ENCODE measurements at regions not wholly inside any gene's neighbourhood (a gene's known extent, or its start where the extent isn't known, plus 50 kb on each side); places are given as distances from the start of the nearest gene placed in this dataset.

DNA sequence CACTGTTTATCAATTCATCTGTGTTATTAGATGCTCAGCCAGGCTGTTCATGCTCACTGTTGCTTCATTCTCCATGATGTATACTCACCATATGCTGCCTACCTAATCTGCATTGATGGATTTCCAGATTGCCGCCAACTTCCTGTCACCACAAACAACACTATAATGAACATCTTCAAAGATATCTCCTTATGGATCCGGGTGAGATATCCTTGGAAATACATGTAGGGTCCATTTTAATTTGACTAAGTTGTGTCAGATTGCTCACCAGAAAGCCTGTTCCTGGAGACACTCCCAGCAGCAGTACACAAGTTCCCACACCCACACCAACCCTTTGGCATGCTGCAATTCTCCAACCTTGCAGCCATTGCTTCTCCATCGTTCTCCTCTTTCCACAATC, 547.5 kb upstream of the TNP1 start:
- no peak for TF ChIP-seq SUZ12 (IDR thresholded peaks at IDR 0.05)
- no peak for TF ChIP-seq BHLHE40 (IDR thresholded peaks at IDR 0.05; ENCODE audit: borderline replicate concordance)
- no peak for TF ChIP-seq FOXA1 (IDR thresholded peaks at IDR 0.05)
- no peak for TF ChIP-seq ELF4 (IDR thresholded peaks at IDR 0.05)
- TF ChIP-seq SP1 (IDR thresholded peaks at IDR 0.05), result no peak
- TF ChIP-seq ARNT (IDR thresholded peaks at IDR 0.05), result no peak
- no peak for TF ChIP-seq FOXK2 (IDR thresholded peaks at IDR 0.05)
- no peak for TF ChIP-seq CTBP1 (IDR thresholded peaks at IDR 0.05; ENCODE audit: borderline replicate concordance)
- TF ChIP-seq HDGF (IDR thresholded peaks at IDR 0.05; ENCODE audit: borderline replicate concordance), result no peak
- TF ChIP-seq TARDBP (IDR thresholded peaks at IDR 0.05), result no peak
- TF ChIP-seq, protein P1, sequence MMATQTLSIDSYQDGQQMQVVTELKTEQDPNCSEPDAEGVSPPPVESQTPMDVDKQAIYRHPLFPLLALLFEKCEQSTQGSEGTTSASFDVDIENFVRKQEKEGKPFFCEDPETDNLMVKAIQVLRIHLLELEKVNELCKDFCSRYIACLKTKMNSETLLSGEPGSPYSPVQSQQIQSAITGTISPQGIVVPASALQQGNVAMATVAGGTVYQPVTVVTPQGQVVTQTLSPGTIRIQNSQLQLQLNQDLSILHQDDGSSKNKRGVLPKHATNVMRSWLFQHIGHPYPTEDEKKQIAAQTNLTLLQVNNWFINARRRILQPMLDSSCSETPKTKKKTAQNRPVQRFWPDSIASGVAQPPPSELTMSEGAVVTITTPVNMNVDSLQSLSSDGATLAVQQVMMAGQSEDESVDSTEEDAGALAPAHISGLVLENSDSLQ (IDR thresholded peaks at IDR 0.05), result no peak

Data from HEK293T (cell line).